HUES64 (cell line): ENCODE measurements at regions not wholly inside any gene's neighbourhood (a gene's known extent, or its start where the extent isn't known, plus 50 kb on each side); places are given as distances from the start of the nearest gene placed in this dataset.
"Not testable (repeated sequence)": the region's sequence is repeated elsewhere in the genome, so short reads cannot be mapped to it uniquely, and the experiment has no call there.

Experiments used
- H3K27ac ChIP-seq: 2 replicates; pipeline ENCODE4 v1.7.0; 2013; ENCODE audit warnings: low read depth, low read length, inconsistent platforms
- H3K27me3 ChIP-seq: 2 replicates; pipeline ENCODE4 v1.6.1; 2013; ENCODE audit warnings: mild to moderate bottlenecking, low read length; ENCODE audit not compliant: insufficient read depth
- H3K36me3 ChIP-seq: 2 replicates; pipeline ENCODE4 v1.6.1; 2013; ENCODE audit warnings: mild to moderate bottlenecking, low read length; ENCODE audit not compliant: insufficient read depth
- H3K4me1 ChIP-seq: 2 replicates; pipeline ENCODE4 v1.6.1; 2013; ENCODE audit warnings: mild to moderate bottlenecking, low read length, moderate library complexity; ENCODE audit not compliant: insufficient read depth
- H3K4me3 ChIP-seq: 2 replicates; pipeline ENCODE4 v1.5.1; 2013; ENCODE audit warnings: mild to moderate bottlenecking, low read length, moderate library complexity
- H3K9ac ChIP-seq: 2 replicates; pipeline ENCODE4 v1.6.1; 2013; ENCODE audit warnings: mild to moderate bottlenecking, low read depth, low read length
- H3K9me3 ChIP-seq: 2 replicates; pipeline ENCODE4 v1.6.1; 2013; ENCODE audit warnings: low read depth, low read length; ENCODE audit not compliant: insufficient read depth
- WGBS: fragments of 150-250, 120-280 bp; methylation state at CpG from one replicate; pipeline ENCODE4 v1.1.7; 2013; ENCODE audit warnings: missing lambda C conversion rate; 5-methylcytosine and 5-hydroxymethylcytosine counted together

GRCh38 chr5:90338712-90339372, 70.7 kb downstream of the CETN3 start:
- WGBS = 87% methylated on average over 4 of the region's 5 CpGs

GRCh38 chr5:90337449-90338052, 72.0 kb downstream of the CETN3 start:
- no peaks in the 10 kb centered on the region for H3K27me3 ChIP-seq
- WGBS = 66% methylated on average over 4 of the region's 5 CpGs
- H3K9me3 ChIP-seq = no peaks in the 10 kb centered on the region

More at GRCh38 chr5:90338712-90339372, 70.7 kb downstream of the CETN3 start:
- H3K4me1 ChIP-seq = no peaks in the 10 kb centered on the region
- H3K27me3 ChIP-seq = no peaks in the 10 kb centered on the region
- H3K4me3 ChIP-seq = no peak overlapping the region
- no peak overlapping the region for H3K27ac ChIP-seq
- no peaks in the 10 kb centered on the region for H3K36me3 ChIP-seq
- no peaks in the 10 kb centered on the region for H3K9me3 ChIP-seq
- no peak overlapping the region for H3K9ac ChIP-seq

GRCh38 chr5:90336752-90337151, 72.8 kb downstream of the CETN3 start:
- Histone ChIP-seq H3K9me3 (no peaks in the 10 kb centered on the region), H3K4me1 (no peaks in the 10 kb centered on the region), H3K27ac (no peak overlapping the region), H3K9ac (no peak overlapping the region), H3K27me3 (no peaks in the 10 kb centered on the region), H3K36me3 (no peaks in the 10 kb centered on the region), H3K4me3 (no peak overlapping the region)

More at GRCh38 chr5:90337449-90338052, 72.0 kb downstream of the CETN3 start:
- Histone ChIP-seq H3K9ac (no peak overlapping the region), H3K4me3 (no peak overlapping the region), H3K4me1 (no peaks in the 10 kb centered on the region), H3K27ac (no peak overlapping the region), H3K36me3 (no peaks in the 10 kb centered on the region)

- WGBS = 100% methylated on average over 1 of the region's 1 CpG
- H3K9ac ChIP-seq = no peak overlapping the region
- no peaks in the 10 kb centered on the region for H3K4me1 ChIP-seq
- no peaks in the 10 kb centered on the region for H3K27me3 ChIP-seq
- no peak overlapping the region for H3K27ac ChIP-seq
- no peaks in the 10 kb centered on the region for H3K36me3 ChIP-seq
- H3K4me3 ChIP-seq = no peak overlapping the region
- H3K9me3 ChIP-seq = no peaks in the 10 kb centered on the region
These were observed 74.8 kb downstream of the CETN3 start for GRCh38 chr5:90334741-90335140.

GRCh38 chr5:90329911-90330310, 79.6 kb downstream of the CETN3 start:
- H3K9ac ChIP-seq = no peak overlapping the region
- WGBS = no CpG with 5 or more reads among the region's 1 CpG
- no peaks in the 10 kb centered on the region for H3K9me3 ChIP-seq
- H3K36me3 ChIP-seq = no peaks in the 10 kb centered on the region
- no peak overlapping the region for H3K4me3 ChIP-seq
- no peak overlapping the region for H3K27ac ChIP-seq
- no peaks in the 10 kb centered on the region for H3K27me3 ChIP-seq
- H3K4me1 ChIP-seq = no peaks in the 10 kb centered on the region

GRCh38 chr5:90326995-90327394, 82.6 kb downstream of the CETN3 start:
- H3K4me1 ChIP-seq = no peaks in the 10 kb centered on the region
- no peak overlapping the region for H3K9ac ChIP-seq
- WGBS = 85% methylated on average over 7 of the region's 7 CpGs
- no peaks in the 10 kb centered on the region for H3K9me3 ChIP-seq
- no peak overlapping the region for H3K27ac ChIP-seq
- no peaks in the 10 kb centered on the region for H3K27me3 ChIP-seq
- H3K36me3 ChIP-seq = no peaks in the 10 kb centered on the region
- no peak overlapping the region for H3K4me3 ChIP-seq

- Histone ChIP-seq H3K9ac (no peak overlapping the region), H3K4me3 (no peak overlapping the region), H3K27me3 (no peaks in the 10 kb centered on the region), H3K9me3 (no peaks in the 10 kb centered on the region; the same call in 1 of the 2 replicates), H3K4me1 (no peaks in the 10 kb centered on the region), H3K36me3 (no peaks in the 10 kb centered on the region), H3K27ac (no peak overlapping the region)
- 82% methylated on average over 1 of the region's 1 CpG for WGBS
These were observed 84.5 kb downstream of the CETN3 start for GRCh38 chr5:90325093-90325492.

GRCh38 chr5:90320348-90320747, 89.2 kb downstream of the CETN3 start:
- not testable (repeated sequence) for H3K9me3 ChIP-seq, H3K9ac ChIP-seq, H3K4me1 ChIP-seq, H3K27me3 ChIP-seq, H3K4me3 ChIP-seq, H3K36me3 ChIP-seq, H3K27ac ChIP-seq

- WGBS = 91% methylated on average over 1 of the region's 2 CpGs
- H3K27me3 ChIP-seq = no peaks in the 10 kb centered on the region
- H3K9me3 ChIP-seq = no peaks in the 10 kb centered on the region
These were observed 97.5 kb downstream of the CETN3 start for GRCh38 chr5:90312027-90312426.

GRCh38 chr5:90311401-90311800, 98.2 kb downstream of the CETN3 start:
- Histone ChIP-seq H3K4me3 (no peak overlapping the region), H3K27ac (no peak overlapping the region), H3K9me3 (no peaks in the 10 kb centered on the region), H3K9ac (no peak overlapping the region), H3K27me3 (no peaks in the 10 kb centered on the region), H3K36me3 (no peaks in the 10 kb centered on the region), H3K4me1 (no peaks in the 10 kb centered on the region; the same call in 1 of the 2 replicates)
- WGBS = 91% methylated on average over 4 of the region's 4 CpGs

More at GRCh38 chr5:90312027-90312426, 97.5 kb downstream of the CETN3 start:
- no peak overlapping the region for H3K4me3 ChIP-seq
- no peak overlapping the region for H3K9ac ChIP-seq
- no peak overlapping the region for H3K27ac ChIP-seq
- no peaks in the 10 kb centered on the region for H3K4me1 ChIP-seq
- no peaks in the 10 kb centered on the region for H3K36me3 ChIP-seq

GRCh38 chr5:90308787-90309585, 100.6 kb downstream of the CETN3 start:
- H3K4me1 ChIP-seq = peaks cover 17% of the 10 kb centered on the region
- 92% methylated on average over 4 of the region's 4 CpGs for WGBS
- H3K36me3 ChIP-seq = no peaks in the 10 kb centered on the region
- H3K27me3 ChIP-seq = no peaks in the 10 kb centered on the region
- no peaks in the 10 kb centered on the region for H3K9me3 ChIP-seq
- no peak overlapping the region for H3K27ac ChIP-seq
- H3K4me3 ChIP-seq = no peak overlapping the region
- no peak overlapping the region for H3K9ac ChIP-seq
